Fibroblast of villous mesenchyme (primary cell): ENCODE measurements at regions not wholly inside any gene's neighbourhood (a gene's known extent, or its start where the extent isn't known, plus 50 kb on each side); places are given as distances from the start of the nearest gene placed in this dataset.
A peak's percentile ranks its signal among the peaks of the same experiment; 100 is the strongest.
"Not testable (repeated sequence)": the region's sequence is repeated elsewhere in the genome, so short reads cannot be mapped to it uniquely, and the experiment has no call there.

Experiments used
- DNase-seq: peaks from one replicate; pipeline ENCODE4 v3.0.0-alpha.2; 2010; ENCODE audit warnings: low read depth
- H3K4me3 ChIP-seq: 2 replicates; pipeline ENCODE4 v1.5.1; 2011; ENCODE audit warnings: low read depth, mild to moderate bottlenecking, low read length
- CTCF ChIP-seq: IDR thresholded peaks from 2 replicates; pipeline ENCODE4 v1.5.1; 2012; ENCODE audit warnings: low read depth, mild to moderate bottlenecking, low read length; ENCODE audit not compliant: insufficient read depth

GRCh38 chr4:78660559-78660958, 109.0 kb downstream of the ANXA3 start:
- no peak for DNase-seq
- TF ChIP-seq CTCF, result no peak
- no peak overlapping the region for H3K4me3 ChIP-seq

GRCh38 chr4:78661086-78661690, 109.6 kb downstream of the ANXA3 start:
- no peak overlapping the region for H3K4me3 ChIP-seq
- no peak for DNase-seq
- no peak for TF ChIP-seq CTCF

- H3K4me3 ChIP-seq, result no peak overlapping the region
- no peak for TF ChIP-seq CTCF
- DNase-seq, result peak; percentile 84
Measured at GRCh38 chr4:78661921-78662521, 110.5 kb downstream of the ANXA3 start.

GRCh38 chr4:78662658-78663057, 111.1 kb downstream of the ANXA3 start:
- H3K4me3 ChIP-seq, result no peak overlapping the region
- DNase-seq, result no peak
- no peak for TF ChIP-seq CTCF

GRCh38 chr4:78664296-78664695, 111.9 kb upstream of the BMP2K start:
- H3K4me3 ChIP-seq, DNase-seq: not testable (repeated sequence)

- no peak for TF ChIP-seq CTCF
- no peak for DNase-seq
- H3K4me3 ChIP-seq, result no peak overlapping the region
Measured at GRCh38 chr4:78665216-78665770, 110.9 kb upstream of the BMP2K start.

- no peak overlapping the region for H3K4me3 ChIP-seq
- DNase-seq, result no peak
- TF ChIP-seq CTCF, result no peak
Measured at GRCh38 chr4:78666830-78667258, 109.3 kb upstream of the BMP2K start.
